Vagina (tissue), 2 donors: ENCODE measurements at regions not wholly inside any gene's neighbourhood (a gene's known extent, or its start where the extent isn't known, plus 50 kb on each side); places are given as distances from the start of the nearest gene placed in this dataset.

Source experiments
- DNase-seq, 2 donors: peaks; one replicate each; pipeline ENCODE4 v3.0.0-alpha.2; 2017; ENCODE audit errors: extremely low spot score in 2 of 2
- H3K27ac ChIP-seq: fragments of 200-600 bp; sonication (generic); one replicate; pipeline ENCODE4 v1.5.1; 2019
- H3K27me3 ChIP-seq: fragments of 200-600 bp; sonication (generic); one replicate; pipeline ENCODE4 v1.5.1; 2019
- H3K36me3 ChIP-seq, 2 donors: fragments of 200-600 bp; sonication (generic); one replicate each; pipeline ENCODE4 v1.5.1; 2017 to 2019
- H3K4me1 ChIP-seq: fragments of 200-600 bp; sonication (generic); one replicate; pipeline ENCODE4 v1.5.1; 2019
- H3K4me3 ChIP-seq, 2 donors: fragments of 200-600 bp; sonication (generic); 1 replicate in 1 of 2; 2 replicates in 1 of 2; pipeline ENCODE4 v1.5.1; 2016 to 2019
- H3K9me3 ChIP-seq: fragments of 200-600 bp; sonication (generic); one replicate; pipeline ENCODE4 v1.5.1; 2019
- POLR2A ChIP-seq, 2 donors: fragments of 450-650 bp; IDR thresholded peaks; one replicate each; pipeline ENCODE4 v1.6.1; 2017; ENCODE audit warnings: antibody characterized with exemption in 2 of 2, mild to moderate bottlenecking in 2 of 2, moderate library complexity in 2 of 2
- POLR2AphosphoS5 ChIP-seq, 2 donors: sonication (generic); formaldehyde crosslinking; IDR thresholded peaks; one replicate each; pipeline ENCODE4 v1.9.0; 2017; ENCODE audit warnings: antibody characterized with exemption in 2 of 2, mild to moderate bottlenecking in 2 of 2, low read depth in 1 of 2; ENCODE audit not compliant: insufficient read depth in 1 of 2
- intact Hi-C: fragments of 100-400 bp; cut with DNase I; formaldehyde crosslinking; loops from one replicate; pipeline ENCODE4 v1.15.1; 2023
- TF ChIP-seq, protein P1 (sequence below), 3 experiments: fragments of 450-650 bp in 2 of 3; fragments of 200-600 bp in 1 of 3; sonication (generic) in 1 of 3; IDR thresholded peaks; one replicate each; pipeline ENCODE4 v1.5.1; 2017 to 2019; ENCODE audit warnings: antibody characterized with exemption in 3 of 3, mild to moderate bottlenecking in 2 of 3, moderate library complexity in 2 of 3

DNA sequence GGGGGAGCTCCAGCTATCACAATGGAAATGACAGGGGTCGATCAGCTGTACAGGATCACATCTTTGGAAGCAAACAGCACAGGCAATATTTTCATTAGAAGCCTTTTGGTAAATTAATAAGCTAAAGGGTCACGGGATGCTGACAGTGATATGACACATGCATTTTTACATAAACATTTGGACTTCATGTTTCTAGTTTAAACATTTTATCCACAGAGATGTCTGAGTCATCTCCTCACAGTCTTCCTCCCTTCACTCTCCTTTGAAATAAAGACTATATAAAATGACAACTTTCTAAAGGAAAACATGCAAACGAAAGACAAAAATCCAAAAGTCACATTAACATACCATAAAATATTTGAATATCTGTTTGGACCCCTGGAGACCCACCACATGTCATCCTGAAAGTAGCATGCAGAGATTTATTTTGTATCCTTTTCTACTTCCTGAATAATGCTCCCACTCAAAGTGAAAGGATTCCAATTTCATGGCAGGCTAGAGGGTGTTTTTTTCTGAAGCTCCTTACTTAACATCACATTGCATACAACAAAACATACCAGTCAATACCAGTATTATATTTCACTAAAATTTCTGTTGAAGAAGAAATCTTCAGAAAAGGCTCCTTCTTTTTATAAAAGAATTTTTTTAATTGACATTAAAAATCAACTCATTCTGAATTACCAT lies 200.1 kb upstream of the PPARGC1A start:
- intact Hi-C loops = no loop called here
- no peaks in the 10 kb centered on the region for H3K27me3 ChIP-seq
- H3K36me3 ChIP-seq = no peaks in the 10 kb centered on the region
- no peaks in the 10 kb centered on the region for H3K9me3 ChIP-seq
- DNase-seq = no peak
- no peak overlapping the region for H3K27ac ChIP-seq
- H3K4me1 ChIP-seq = no peaks in the 10 kb centered on the region
- no peak for TF ChIP-seq POLR2A (IDR thresholded peaks at IDR 0.05)
- no peak overlapping the region for H3K4me3 ChIP-seq

DNA sequence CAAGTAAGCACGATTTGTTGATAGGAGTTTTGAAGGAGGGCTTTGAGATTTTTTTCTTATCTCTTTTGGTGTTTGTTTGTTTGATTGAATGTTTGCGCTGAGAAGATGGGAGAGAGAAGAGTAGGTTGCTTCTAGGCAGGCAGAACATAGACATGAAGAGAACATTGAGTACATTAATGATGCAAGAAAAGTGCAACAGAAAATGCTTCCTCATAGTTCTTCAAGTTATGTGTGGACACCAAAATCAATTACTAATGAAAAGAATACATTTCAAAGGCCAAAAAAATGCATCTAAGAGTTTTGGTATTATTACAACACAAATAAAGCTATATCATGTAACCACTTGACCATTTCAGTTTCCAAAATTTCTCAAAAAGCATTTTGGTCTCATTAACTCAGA lies 191.0 kb upstream of the PPARGC1A start:
- intact Hi-C loops = no loop called here
- no peaks in the 10 kb centered on the region for H3K9me3 ChIP-seq
- H3K36me3 ChIP-seq = no peaks in the 10 kb centered on the region
- no peaks in the 10 kb centered on the region for H3K27me3 ChIP-seq
- TF ChIP-seq POLR2A (IDR thresholded peaks at IDR 0.05) (no peak), POLR2AphosphoS5 (IDR thresholded peaks at IDR 0.05; ENCODE audit: insufficient read depth in 1 of 2, low read depth in 1 of 2) (no peak)
- TF ChIP-seq, protein P1, sequence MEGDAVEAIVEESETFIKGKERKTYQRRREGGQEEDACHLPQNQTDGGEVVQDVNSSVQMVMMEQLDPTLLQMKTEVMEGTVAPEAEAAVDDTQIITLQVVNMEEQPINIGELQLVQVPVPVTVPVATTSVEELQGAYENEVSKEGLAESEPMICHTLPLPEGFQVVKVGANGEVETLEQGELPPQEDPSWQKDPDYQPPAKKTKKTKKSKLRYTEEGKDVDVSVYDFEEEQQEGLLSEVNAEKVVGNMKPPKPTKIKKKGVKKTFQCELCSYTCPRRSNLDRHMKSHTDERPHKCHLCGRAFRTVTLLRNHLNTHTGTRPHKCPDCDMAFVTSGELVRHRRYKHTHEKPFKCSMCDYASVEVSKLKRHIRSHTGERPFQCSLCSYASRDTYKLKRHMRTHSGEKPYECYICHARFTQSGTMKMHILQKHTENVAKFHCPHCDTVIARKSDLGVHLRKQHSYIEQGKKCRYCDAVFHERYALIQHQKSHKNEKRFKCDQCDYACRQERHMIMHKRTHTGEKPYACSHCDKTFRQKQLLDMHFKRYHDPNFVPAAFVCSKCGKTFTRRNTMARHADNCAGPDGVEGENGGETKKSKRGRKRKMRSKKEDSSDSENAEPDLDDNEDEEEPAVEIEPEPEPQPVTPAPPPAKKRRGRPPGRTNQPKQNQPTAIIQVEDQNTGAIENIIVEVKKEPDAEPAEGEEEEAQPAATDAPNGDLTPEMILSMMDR (IDR thresholded peaks at IDR 0.05) = no peak
- no peak overlapping the region for H3K4me3 ChIP-seq
- DNase-seq = no peak
- H3K27ac ChIP-seq = no peak overlapping the region
- no peaks in the 10 kb centered on the region for H3K4me1 ChIP-seq

DNA sequence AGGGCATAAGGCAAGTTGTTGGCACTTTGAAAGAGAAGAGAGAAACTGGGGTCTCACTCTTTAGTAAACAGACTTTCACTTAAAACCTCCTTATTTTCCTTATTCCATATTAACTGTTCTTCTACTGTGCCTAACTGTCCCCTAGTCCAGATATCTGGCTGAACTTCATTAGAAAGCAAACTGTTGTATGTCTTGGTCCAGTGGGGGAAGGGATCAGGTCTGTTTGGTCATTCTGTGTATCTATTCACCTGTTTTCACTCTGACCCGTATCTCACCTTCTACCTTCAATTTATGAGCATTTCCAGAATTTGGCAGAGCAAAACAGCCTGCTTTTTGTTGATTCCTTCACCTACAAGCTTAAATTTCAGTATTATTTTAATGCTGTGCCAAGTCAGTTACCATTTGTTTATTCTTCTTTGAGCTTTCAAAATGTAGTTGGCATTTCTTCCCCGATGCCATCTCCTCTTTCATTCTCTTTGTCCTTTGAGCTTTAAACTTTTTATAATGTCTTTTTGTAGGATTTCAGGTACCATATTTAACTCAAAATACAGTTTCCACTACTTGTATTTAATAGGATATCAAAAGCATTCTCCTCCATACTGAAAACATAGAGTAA lies 188.6 kb upstream of the PPARGC1A start:
- TF ChIP-seq POLR2A (IDR thresholded peaks at IDR 0.05) (no peak), POLR2AphosphoS5 (IDR thresholded peaks at IDR 0.05; ENCODE audit: insufficient read depth in 1 of 2, low read depth in 1 of 2) (no peak)
- TF ChIP-seq, protein P1 (IDR thresholded peaks at IDR 0.05) = no peak
- DNase-seq = no peak
- no peak overlapping the region for H3K27ac ChIP-seq
- no peak overlapping the region for H3K4me3 ChIP-seq
- intact Hi-C loops = no loop called here
- H3K27me3 ChIP-seq = no peaks in the 10 kb centered on the region
- no peaks in the 10 kb centered on the region for H3K9me3 ChIP-seq
- no peaks in the 10 kb centered on the region for H3K4me1 ChIP-seq
- no peaks in the 10 kb centered on the region for H3K36me3 ChIP-seq

DNA sequence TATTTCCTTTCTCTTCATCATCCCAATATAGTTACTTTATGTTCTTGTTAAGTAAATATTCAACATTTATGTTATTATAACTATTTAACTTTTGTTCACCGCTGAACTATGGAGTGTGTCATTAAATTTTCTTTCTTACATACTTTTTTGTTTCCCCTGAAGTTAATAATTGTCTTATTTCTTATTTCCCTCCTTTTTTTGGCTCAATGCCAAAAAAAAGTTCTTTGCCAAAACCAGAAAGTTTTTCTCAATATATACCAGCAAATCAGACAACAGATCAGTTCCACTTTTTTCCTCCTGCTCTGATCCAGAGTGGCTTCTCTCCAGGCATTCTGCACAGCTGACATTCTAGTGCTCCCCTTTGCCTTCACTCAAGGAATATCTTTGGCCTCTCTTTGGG lies 187.0 kb upstream of the PPARGC1A start:
- intact Hi-C loops = no loop called here
- TF ChIP-seq, protein P1 (IDR thresholded peaks at IDR 0.05) = no peak
- no peak for TF ChIP-seq POLR2AphosphoS5 (IDR thresholded peaks at IDR 0.05; ENCODE audit: insufficient read depth in 1 of 2, low read depth in 1 of 2)
- no peak for TF ChIP-seq POLR2A (IDR thresholded peaks at IDR 0.05)
- no peak overlapping the region for H3K4me3 ChIP-seq
- no peak for DNase-seq
- H3K4me1 ChIP-seq = no peaks in the 10 kb centered on the region
- no peaks in the 10 kb centered on the region for H3K36me3 ChIP-seq
- H3K27me3 ChIP-seq = no peaks in the 10 kb centered on the region
- H3K9me3 ChIP-seq = no peaks in the 10 kb centered on the region
- H3K27ac ChIP-seq = no peak overlapping the region

DNA sequence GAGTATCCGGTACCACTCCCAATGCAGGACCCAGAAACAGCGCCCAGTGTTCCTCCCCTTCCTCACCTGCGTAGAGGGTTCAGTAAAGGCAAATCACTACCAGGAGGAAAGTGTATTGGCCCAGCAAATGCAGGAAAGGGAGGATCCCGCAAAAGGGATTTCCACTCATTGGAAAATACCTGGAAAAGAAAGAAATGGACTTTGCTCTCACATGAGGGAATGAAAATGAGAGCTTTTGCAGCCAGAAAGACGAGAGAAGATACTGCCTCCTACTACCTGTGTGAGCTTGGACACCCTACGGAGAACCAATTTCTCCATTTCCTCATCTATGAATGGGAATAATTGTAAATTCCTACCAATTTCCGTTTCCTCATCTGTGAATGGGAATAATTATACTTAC lies 184.1 kb upstream of the PPARGC1A start:
- Histone ChIP-seq H3K27ac (no peak overlapping the region), H3K36me3 (no peaks in the 10 kb centered on the region), H3K4me3 (no peak overlapping the region), H3K4me1 (no peaks in the 10 kb centered on the region), H3K9me3 (no peaks in the 10 kb centered on the region), H3K27me3 (no peaks in the 10 kb centered on the region)
- no peak for TF ChIP-seq POLR2AphosphoS5 (IDR thresholded peaks at IDR 0.05; ENCODE audit: insufficient read depth in 1 of 2, low read depth in 1 of 2)
- TF ChIP-seq, protein P1 (IDR thresholded peaks at IDR 0.05) = no peak
- no peak for TF ChIP-seq POLR2A (IDR thresholded peaks at IDR 0.05)
- DNase-seq = no peak
- intact Hi-C loops = no loop called here
